ENCODE measurements at regions not wholly inside any gene's neighbourhood (a gene's known extent, or its start where the extent isn't known, plus 50 kb on each side); places are given as distances from the start of the nearest gene placed in this dataset.

DNA sequence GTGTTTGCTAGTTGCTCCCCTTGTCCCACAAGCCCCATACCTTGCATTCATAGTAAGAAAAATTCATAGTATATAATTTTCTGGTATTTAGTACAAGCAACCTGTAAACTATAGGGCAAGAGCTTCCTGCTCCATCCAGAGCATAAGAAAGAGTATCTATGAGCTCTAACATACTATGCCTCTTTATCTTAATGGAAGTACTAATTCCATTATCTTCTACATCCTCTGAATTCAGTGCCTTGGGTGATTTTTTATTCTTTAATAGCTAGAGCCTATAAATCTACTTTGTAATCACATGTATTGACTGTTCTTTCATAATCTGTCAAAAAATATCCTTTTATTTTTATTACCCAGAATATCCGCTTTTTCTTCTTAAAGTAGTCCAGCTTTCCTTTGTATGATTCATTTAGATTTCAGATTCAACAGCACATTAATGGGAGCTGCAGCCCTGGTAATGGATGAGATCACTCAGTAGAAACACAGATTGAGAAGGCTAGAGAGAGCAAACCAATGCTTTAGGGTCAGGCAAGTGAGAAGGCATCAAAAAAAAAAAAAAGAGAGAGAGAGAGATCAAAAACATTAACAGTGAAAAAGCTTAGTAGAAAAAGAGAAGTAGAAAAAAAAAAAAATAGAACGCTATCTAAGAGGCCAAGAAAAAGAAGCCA lies 511.5 kb upstream of the NAALADL2 start:
- TF ChIP-seq, protein P1, sequence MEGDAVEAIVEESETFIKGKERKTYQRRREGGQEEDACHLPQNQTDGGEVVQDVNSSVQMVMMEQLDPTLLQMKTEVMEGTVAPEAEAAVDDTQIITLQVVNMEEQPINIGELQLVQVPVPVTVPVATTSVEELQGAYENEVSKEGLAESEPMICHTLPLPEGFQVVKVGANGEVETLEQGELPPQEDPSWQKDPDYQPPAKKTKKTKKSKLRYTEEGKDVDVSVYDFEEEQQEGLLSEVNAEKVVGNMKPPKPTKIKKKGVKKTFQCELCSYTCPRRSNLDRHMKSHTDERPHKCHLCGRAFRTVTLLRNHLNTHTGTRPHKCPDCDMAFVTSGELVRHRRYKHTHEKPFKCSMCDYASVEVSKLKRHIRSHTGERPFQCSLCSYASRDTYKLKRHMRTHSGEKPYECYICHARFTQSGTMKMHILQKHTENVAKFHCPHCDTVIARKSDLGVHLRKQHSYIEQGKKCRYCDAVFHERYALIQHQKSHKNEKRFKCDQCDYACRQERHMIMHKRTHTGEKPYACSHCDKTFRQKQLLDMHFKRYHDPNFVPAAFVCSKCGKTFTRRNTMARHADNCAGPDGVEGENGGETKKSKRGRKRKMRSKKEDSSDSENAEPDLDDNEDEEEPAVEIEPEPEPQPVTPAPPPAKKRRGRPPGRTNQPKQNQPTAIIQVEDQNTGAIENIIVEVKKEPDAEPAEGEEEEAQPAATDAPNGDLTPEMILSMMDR (IDR thresholded peaks at IDR 0.05), result no peak
- TF ChIP-seq EP300 (IDR thresholded peaks at IDR 0.05) (no peak), POLR2A (IDR thresholded peaks at IDR 0.05; ENCODE audit: low read depth) (no peak), POLR2AphosphoS5 (IDR thresholded peaks at IDR 0.05) (no peak)
